ENCODE measurements at regions not wholly inside any gene's neighbourhood (a gene's known extent, or its start where the extent isn't known, plus 50 kb on each side); places are given as distances from the start of the nearest gene placed in this dataset.

DNA sequence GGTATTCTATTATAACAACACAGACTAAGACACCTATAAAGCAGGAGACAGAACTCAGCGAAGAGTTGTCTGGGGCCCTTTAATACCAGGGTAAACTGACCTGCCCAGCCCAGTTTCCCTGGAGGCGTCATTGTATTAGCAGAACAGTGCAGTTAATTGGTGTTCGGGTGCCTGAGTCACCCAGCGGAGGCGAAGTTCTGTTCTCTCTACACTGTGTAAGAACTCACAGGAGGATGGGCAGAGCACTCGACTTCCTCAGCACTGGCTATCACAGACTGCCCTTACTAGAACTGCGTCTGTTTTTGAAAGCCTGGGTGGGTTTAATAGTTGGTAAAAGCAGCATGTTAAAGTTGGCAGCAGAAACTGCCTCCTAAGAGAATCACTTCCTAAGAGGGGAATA is 106.5 kb upstream of the ATP8B1 start:
- no peak overlapping the region for H3K4me3 ChIP-seq (replicated peaks in 1 of 3; ENCODE audit: insufficient read depth in 1 of 3, low read depth in 1 of 3, low read length in 3 of 3)
- H2AFZ ChIP-seq (ENCODE audit: low read depth, low read length) = no peak overlapping the region
- no peaks in the 10 kb centered on the region for H3K9me3 ChIP-seq (replicated peaks; ENCODE audit: control insufficient read depth, insufficient read depth, low read length)
- no TSS peak for BruUV-seq (replicated peaks)
- H3K4me2 ChIP-seq (ENCODE audit: insufficient read depth, low read length) = no peak overlapping the region
- DNase-seq (ENCODE audit: low read depth, low spot score) (no peak), FAIRE-seq (no peak)
- H3K79me2 ChIP-seq (ENCODE audit: control insufficient read depth, insufficient read depth, low read length) = no peaks in the 10 kb centered on the region
- dilution Hi-C loops (cut with MboI; ENCODE audit: extremely low pct_ligation_motif_present, low sequenced_read_pairs) = no loop called here
- H3K9ac ChIP-seq (replicated peaks; ENCODE audit: extremely low read depth, insufficient read depth, low read length) = no peak overlapping the region
- no peaks in the 10 kb centered on the region for H3K9me1 ChIP-seq (replicated peaks; ENCODE audit: control insufficient read depth, extremely low read depth, insufficient read depth, low read length)
- H3K27ac ChIP-seq (ENCODE audit: insufficient read depth, low read depth, low read length) = no peak overlapping the region
- intact Hi-C loops (cut with micrococcal nuclease) = loop anchor here (10.0 kb wide), 1 partner anchor 65 kb away; no protein-coding TSS in a partner anchor
- ChIA-PET POLR2A (no interaction called here), CTCF (interaction anchor here (2.3 kb wide), 1 partner anchor 16 kb away, joined by 5 read pairs; no protein-coding TSS in a partner anchor)
- peaks cover 4% of the 10 kb centered on the region for H3K4me1 ChIP-seq (ENCODE audit: control insufficient read depth, extremely low read depth, insufficient read depth, low read length)
- TF ChIP-seq EZH2 (IDR thresholded peaks at IDR 0.05; ENCODE audit: borderline replicate concordance, low read depth, low read length, severe bottlenecking) (no peak), JUN (IDR thresholded peaks at IDR 0.05; ENCODE audit: borderline replicate concordance, insufficient read depth, insufficient read length, low read depth) (no peak), POLR2AphosphoS5 (IDR thresholded peaks at IDR 0.05; ENCODE audit: insufficient read depth, low read depth, low read length) (no peak), MYC (IDR thresholded peaks at IDR 0.05; ENCODE audit: low read depth, low read length) (no peak), GATA2 (IDR thresholded peaks at IDR 0.05; ENCODE audit: insufficient read depth, insufficient read length, low read depth, low read length) (no peak), MAX (IDR thresholded peaks at IDR 0.05; ENCODE audit: insufficient read depth, insufficient read length) (no peak), FOS (IDR thresholded peaks at IDR 0.05; ENCODE audit: borderline replicate concordance, insufficient read depth, low read length) (no peak), POLR2A (IDR thresholded peaks at IDR 0.05; ENCODE audit: low read depth, low read length) (no peak)
- TF ChIP-seq, protein P1, sequence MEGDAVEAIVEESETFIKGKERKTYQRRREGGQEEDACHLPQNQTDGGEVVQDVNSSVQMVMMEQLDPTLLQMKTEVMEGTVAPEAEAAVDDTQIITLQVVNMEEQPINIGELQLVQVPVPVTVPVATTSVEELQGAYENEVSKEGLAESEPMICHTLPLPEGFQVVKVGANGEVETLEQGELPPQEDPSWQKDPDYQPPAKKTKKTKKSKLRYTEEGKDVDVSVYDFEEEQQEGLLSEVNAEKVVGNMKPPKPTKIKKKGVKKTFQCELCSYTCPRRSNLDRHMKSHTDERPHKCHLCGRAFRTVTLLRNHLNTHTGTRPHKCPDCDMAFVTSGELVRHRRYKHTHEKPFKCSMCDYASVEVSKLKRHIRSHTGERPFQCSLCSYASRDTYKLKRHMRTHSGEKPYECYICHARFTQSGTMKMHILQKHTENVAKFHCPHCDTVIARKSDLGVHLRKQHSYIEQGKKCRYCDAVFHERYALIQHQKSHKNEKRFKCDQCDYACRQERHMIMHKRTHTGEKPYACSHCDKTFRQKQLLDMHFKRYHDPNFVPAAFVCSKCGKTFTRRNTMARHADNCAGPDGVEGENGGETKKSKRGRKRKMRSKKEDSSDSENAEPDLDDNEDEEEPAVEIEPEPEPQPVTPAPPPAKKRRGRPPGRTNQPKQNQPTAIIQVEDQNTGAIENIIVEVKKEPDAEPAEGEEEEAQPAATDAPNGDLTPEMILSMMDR (IDR thresholded peaks at IDR 0.05; ENCODE audit: extremely low read depth in 1 of 2, insufficient read depth in 1 of 2, low read depth in 1 of 2, low read length in 2 of 2) = no peak
- no peaks in the 10 kb centered on the region for H3K36me3 ChIP-seq (ENCODE audit: control insufficient read depth in 2 of 2, extremely low read depth in 1 of 2, insufficient read depth in 2 of 2, low read length in 2 of 2)
- no peaks in the 10 kb centered on the region for H4K20me1 ChIP-seq (replicated peaks; ENCODE audit: control insufficient read depth, extremely low read depth, insufficient read depth, low read length)
- no peaks in the 10 kb centered on the region for H3K27me3 ChIP-seq (ENCODE audit: control insufficient read depth in 2 of 2, insufficient read depth in 2 of 2, low read length in 2 of 2)

All from endothelial cell of umbilical vein (primary cell).